ENCODE measurements at regions not wholly inside any gene's neighbourhood (a gene's known extent, or its start where the extent isn't known, plus 50 kb on each side); places are given as distances from the start of the nearest gene placed in this dataset.

- TF ChIP-seq REST (IDR thresholded peaks at IDR 0.05; ENCODE audit: borderline replicate concordance in 1 of 2, low read depth in 1 of 2, low read length in 2 of 2), result peak in 1 of 2 experiments; percentile 55; a peak in 1 of 4 replicates
These were observed 357.3 kb downstream of the MEI4 start (continued) for GRCh38 chr6:78010130-78010529.

GRCh38 chr6:78020586-78020985, 367.7 kb downstream of the MEI4 start:
- no TSS peak for BruUV-seq (replicated peaks)
- TF ChIP-seq ZNF362 (CRISPR knock-in tag; IDR thresholded peaks at IDR 0.05; ENCODE audit: borderline replicate concordance) (no peak), ZKSCAN5 (CRISPR knock-in tag; IDR thresholded peaks at IDR 0.05) (no peak), NFIB (CRISPR knock-in tag; IDR thresholded peaks at IDR 0.05; ENCODE audit: borderline replicate concordance) (no peak), SIN3A (IDR thresholded peaks at IDR 0.05; ENCODE audit: borderline replicate concordance, low read depth, low read length) (no peak), ZNF639 (CRISPR knock-in tag; conservative IDR thresholded peaks at IDR 0.05) (no peak), HMGXB3 (CRISPR knock-in tag; IDR thresholded peaks at IDR 0.05; ENCODE audit: borderline replicate concordance) (no peak), THAP7 (CRISPR knock-in tag; IDR thresholded peaks at IDR 0.05) (no peak), NCOR1 (IDR thresholded peaks at IDR 0.05; ENCODE audit: borderline replicate concordance, low read length) (no peak), ZFP36 (IDR thresholded peaks at IDR 0.05; ENCODE audit: borderline replicate concordance, low read depth, low read length, partially characterized antibody) (no peak), HHEX (CRISPR knock-in tag; IDR thresholded peaks at IDR 0.05) (no peak), ZNF225 (CRISPR knock-in tag; IDR thresholded peaks at IDR 0.05) (no peak)

More at GRCh38 chr6:78020586-78020985, 367.7 kb downstream of the MEI4 start:
- H3K27ac ChIP-seq (ENCODE audit: extremely low read length, insufficient read depth, low read length), result no peak overlapping the region
- no peak for FAIRE-seq
- no peak overlapping the region for H3K4me2 ChIP-seq (ENCODE audit: low read depth, low read length)
- H3K4me3 ChIP-seq (replicated peaks in 1 of 3; ENCODE audit: insufficient read depth in 1 of 3, low read depth in 2 of 3, low read length in 3 of 3), result no peak overlapping the region
- no peaks in the 10 kb centered on the region for H3K4me1 ChIP-seq (ENCODE audit: insufficient read depth, low read length)
- no peaks in the 10 kb centered on the region for H4K20me1 ChIP-seq (ENCODE audit: insufficient read depth, low read length)
- no peak for DNase-seq (ENCODE audit: low spot score)
- ChIA-PET POLR2A (no interaction called here), CTCF (ENCODE audit: low intra/inter-chr PET ratio, low total read pairs) (no interaction called here)
- no peak overlapping the region for H2AFZ ChIP-seq (ENCODE audit: low read length)
- WGBS (ENCODE audit: low lambda C conversion rate), result 4% methylated on average over 3 of the region's 3 CpGs
- no peaks in the 10 kb centered on the region for H3K27me3 ChIP-seq (ENCODE audit: control insufficient read depth in 1 of 2, insufficient read depth in 2 of 2, low read length in 2 of 2)
- H3K9ac ChIP-seq (ENCODE audit: insufficient read depth, low read depth, low read length), result no peak overlapping the region
- no peak for ATAC-seq
- in situ Hi-C loops (cut with HindIII; ENCODE audit: extremely low pct_ligation_motif_present, low pct_unique_long_range_greater_than_20kb) (no loop called here), intact Hi-C loops (cut with micrococcal nuclease; ENCODE audit: unreplicated experiment) (no loop called here)
- no peaks in the 10 kb centered on the region for H3K79me2 ChIP-seq (ENCODE audit: insufficient read depth, low read length)
- no peaks in the 10 kb centered on the region for H3K36me3 ChIP-seq (replicated peaks in 1 of 2; ENCODE audit: control insufficient read depth in 1 of 2, insufficient read depth in 2 of 2, low read length in 2 of 2)
- no peaks in the 10 kb centered on the region for H3K9me3 ChIP-seq (ENCODE audit: low read length)
